Left colon (tissue), 2 donors: ENCODE measurements at regions not wholly inside any gene's neighbourhood (a gene's known extent, or its start where the extent isn't known, plus 50 kb on each side); places are given as distances from the start of the nearest gene placed in this dataset.
"Not testable (repeated sequence)": the region's sequence is repeated elsewhere in the genome, so short reads cannot be mapped to it uniquely, and the experiment has no call there.

Experiments used
- ATAC-seq: fragments of 200-7000 bp; cut with Tn5 transposase; one replicate; pipeline ENCODE4 v1.9.1; 2020; ENCODE audit warnings: mild to moderate bottlenecking, moderate library complexity
- DNase-seq, 2 donors: peaks; one replicate each; pipeline ENCODE4 v3.0.0-alpha.2; 2020
- intact Hi-C, 2 donors: fragments of 100-400 bp; cut with DNase I in 1 of 2; cut with micrococcal nuclease in 1 of 2; formaldehyde crosslinking; loops; one replicate each; pipeline versions ENCODE4 v1.11.2 to v1.14.0; 2022; cut with DNase I, micrococcal nuclease
- donor health status: DM: no; HTN: no; CAD: no.
- donor health status: DM: yes; HTN: yes; CAD: no.

GRCh38 chr16:88208112-88208511 is 174.6 kb upstream of the ZNF469 start:
- ATAC-seq, result no peak
- DNase-seq, result no peak
- intact Hi-C loops, result no loop called here

GRCh38 chr16:88208776-88209175 is 174.0 kb upstream of the ZNF469 start:
- intact Hi-C loops, result not testable (repeated sequence)

DNA sequence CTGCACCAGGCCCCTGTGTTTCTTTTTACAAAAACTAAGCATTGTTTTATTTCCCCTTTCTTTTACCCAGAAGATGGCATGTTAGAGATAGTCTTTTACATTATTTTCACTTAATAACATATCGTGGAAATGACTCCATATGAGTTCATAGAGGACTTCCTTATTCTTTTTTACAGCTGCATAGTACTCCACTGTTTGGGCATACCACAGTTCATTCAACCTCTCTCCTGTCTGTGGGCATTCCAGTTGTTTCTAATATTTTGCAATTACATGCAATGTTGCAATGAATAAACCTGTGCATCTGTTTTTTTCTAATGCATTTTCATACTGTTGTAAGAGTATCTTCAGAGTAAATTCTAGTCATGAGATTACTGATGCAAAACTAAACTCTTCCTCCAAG is 173.2 kb upstream of the ZNF469 start:
- intact Hi-C loops, DNase-seq, ATAC-seq: not testable (repeated sequence)

More at GRCh38 chr16:88208776-88209175, 174.0 kb upstream of the ZNF469 start:
- DNase-seq, ATAC-seq: not testable (repeated sequence)

- intact Hi-C loops, DNase-seq, ATAC-seq: not testable (repeated sequence)
Measured at GRCh38 chr16:88213937-88214336, 168.8 kb upstream of the ZNF469 start.

DNA sequence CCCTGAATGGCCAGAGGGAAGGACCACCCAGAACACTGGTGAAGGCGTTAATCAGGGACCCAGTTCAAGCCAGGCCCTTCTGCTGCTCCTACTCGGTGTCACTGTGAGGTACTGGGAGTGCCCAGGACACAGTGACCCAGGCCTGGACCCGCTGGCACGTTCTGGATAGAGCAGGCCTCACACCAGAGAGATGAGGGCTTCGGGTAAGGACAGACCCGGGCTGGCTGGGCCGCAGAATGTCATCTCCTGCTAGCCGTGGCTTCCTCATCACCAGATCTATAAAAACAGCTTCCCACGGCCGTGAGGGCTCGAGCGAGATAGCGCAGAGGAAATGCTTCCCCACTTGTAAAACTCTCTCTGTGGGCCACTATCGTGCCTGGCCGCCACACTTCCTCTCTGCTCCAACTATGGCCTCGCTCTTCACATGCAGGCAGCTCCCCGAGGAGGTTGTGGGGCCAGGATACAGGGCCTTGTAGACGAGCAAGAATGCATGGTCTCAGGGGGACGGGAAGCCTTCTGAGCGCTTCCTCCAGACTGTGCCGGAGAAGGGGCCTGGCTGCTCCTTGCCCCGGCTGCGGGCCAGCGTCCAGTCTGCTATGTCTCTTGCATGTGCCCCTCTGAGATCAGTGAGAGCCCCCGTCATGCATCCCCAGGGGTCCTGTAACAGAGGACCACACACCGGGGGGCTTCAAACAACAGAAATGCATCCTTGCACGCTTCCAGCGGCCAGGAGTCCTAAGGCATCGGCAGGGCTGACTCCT is 161.6 kb upstream of the ZNF469 start:
- intact Hi-C loops, DNase-seq, ATAC-seq: not testable (repeated sequence)

DNA sequence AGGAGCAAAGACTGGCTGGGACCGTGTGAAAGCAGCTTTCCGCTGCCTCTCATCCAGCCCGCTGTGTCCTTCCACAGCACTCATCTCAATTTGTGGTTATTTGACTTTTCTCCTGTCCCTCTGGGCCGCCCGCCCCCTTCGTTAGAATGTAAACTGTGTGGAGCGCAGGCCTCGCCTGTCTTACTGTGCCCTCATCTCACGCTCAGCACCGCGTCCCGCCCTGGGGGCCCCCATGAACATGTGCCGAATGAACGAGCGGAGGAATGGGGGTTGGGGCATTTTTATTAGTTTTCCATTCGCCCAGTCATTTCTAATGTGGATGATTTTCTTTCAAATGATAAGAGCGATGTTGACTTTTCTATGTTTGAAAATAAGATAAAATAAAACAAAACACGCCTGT is 159.1 kb upstream of the ZNF469 start:
- ATAC-seq, intact Hi-C loops, DNase-seq: not testable (repeated sequence)

DNA sequence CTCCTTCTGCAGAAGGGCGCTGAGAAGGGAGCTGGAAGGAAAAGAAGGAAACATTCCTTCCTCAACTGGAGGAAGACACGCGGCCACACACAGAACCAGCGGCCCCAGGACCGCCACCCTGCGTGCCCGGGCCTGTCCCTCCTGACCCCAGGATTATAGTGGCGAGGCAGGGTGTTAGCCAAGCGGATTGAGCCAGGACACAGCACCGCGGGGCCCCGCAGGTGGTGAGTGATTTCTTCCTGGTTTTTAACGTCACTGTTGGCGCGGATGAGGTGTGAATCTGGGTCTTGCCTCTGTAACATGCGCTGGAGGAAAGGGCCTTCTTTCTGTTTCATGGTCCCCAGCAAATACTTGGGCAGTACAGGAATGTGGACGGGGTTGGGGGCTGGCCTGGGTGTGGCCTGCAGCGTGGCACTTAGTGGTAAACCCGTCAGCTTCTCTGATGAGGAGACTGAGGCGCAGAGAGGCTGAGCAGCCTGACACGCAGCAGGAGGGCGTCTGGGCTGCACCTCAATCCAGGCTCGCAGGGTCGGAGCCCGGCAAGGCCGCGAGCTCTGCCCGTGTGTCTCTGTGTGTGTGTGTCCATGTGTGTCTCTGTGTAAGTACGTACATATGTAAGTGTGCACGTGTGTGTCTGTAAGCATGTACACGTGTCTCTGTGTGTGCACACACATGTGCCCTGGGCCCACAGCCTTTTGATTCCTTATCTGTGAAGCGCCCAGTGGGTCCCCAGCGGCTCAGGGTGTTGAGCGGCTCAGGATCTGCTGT is 158.4 kb upstream of the ZNF469 start:
- DNase-seq, intact Hi-C loops: not testable (repeated sequence)
- ATAC-seq, result peak; percentile 45

DNA sequence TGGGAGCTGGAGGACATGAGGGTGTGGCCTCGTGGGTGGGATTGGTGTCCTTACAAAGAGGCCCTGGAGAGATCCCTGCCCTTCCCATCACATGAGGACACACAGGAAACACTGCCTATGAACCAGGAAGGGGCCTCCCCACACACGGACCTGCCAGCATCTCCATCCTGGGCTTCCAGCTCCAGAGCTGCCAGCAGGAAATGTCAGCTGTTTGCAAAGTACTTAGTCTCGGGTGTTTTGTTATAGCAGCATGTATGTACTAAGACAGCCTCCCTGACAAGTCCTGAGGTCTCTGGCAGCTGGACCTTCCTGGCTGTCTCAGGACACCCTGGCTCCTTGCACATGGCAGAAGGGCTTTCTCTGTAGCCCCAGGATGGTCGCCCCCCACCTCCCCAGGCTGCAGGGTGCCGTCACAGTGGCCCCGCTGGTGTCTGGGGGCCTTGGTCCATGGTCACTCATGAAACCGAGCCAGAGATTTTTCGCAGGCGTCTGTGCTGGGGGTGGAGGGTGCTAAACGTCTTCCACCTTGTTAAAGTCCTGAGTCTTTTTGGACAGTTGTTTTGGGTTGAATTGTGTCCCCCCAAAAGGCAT is 157.0 kb upstream of the ZNF469 start:
- DNase-seq, ATAC-seq, intact Hi-C loops: not testable (repeated sequence)

GRCh38 chr16:88226302-88226701 is 156.5 kb upstream of the ZNF469 start:
- DNase-seq, intact Hi-C loops: not testable (repeated sequence)

DNA sequence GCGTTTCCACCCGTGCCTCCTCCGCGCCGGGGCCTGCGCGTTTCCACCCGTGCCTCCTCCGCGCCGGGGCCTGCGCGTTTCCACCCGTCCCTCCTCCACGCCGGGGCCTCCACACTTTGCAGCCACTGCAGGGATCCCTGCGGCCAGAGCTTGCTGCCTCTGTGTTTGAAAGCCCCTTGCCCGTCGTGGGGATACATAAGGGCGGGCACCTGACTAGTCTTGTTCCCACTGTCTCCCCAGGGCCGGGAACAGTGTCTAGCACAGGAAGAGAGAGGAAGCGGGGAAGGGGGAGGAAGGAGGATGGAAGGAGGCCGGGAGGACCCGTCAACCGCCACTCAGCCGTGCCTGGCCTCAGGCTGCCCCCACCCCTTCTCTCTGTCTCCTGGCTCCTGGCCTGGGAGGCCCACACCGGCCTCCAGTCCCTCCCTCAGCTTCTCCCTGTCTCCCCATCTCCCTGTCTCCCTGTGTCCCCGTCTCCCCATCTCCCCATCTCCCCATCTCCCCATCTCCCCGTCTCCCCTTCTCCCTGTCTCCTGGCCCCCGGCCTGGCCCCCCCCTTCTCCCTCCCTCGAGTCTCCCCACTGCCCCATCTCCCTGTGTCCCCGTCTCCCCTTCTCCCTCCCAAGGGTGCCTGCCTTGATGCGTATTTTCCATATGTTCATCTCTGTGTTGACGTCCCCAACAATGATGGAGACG is 155.6 kb upstream of the ZNF469 start:
- intact Hi-C loops, DNase-seq, ATAC-seq: not testable (repeated sequence)

More at GRCh38 chr16:88226302-88226701, 156.5 kb upstream of the ZNF469 start:
- not testable (repeated sequence) for ATAC-seq

DNA sequence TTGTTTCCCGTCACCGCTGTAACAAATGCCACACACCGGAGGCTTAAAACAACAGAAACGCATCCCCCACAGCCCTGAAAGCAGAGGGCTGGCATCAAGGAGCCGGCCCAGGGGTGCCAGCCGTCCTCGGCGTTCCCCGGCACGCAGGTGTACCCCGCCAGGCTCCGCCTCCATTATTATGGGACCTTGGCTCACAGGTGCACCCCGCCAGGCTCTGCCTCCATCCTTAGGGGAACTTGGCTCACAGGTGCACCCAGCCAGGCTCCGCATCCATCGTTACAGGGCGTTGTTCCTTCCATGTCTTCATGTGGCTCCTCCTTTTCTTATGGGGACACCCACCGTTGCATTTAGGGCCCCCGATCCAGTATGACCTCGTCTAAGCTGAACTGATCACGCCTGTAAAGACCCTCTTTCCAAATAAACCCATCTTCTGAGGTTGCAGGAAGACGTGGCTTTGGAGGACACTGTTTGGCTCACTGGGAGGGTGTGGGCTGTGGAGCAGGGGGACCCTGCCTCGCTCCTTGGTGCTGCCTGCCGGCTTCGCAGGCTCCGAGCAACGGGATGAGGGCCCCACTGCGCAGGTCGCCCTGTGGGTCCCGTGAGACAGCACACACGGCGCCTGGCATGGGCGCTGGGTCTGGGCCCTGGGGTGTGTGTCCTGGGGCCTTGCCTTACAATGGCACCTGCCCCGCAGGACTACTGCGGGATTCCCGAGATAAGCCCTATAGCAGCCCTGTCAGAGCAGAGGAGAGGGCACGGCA is 154.9 kb upstream of the ZNF469 start:
- DNase-seq, ATAC-seq, intact Hi-C loops: not testable (repeated sequence)

DNA sequence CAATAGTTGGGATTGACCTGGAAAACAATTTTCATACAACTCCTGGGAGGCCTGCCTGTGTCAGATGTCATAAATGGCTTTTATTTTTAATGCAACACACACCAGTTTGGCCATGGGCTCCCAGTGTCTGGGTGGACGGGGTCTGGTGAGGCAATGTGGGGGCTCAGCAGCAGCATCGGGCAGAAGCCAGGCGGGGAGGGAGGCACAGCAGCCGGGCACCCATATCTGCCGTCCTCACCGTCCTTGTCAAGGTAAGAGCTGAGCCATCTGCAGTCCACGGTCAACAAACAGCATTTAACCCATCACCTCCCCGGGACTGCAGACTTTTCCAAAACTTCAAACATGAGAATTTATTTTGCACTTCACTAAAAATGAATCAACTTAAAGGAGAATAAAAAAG is 154.0 kb upstream of the ZNF469 start:
- intact Hi-C loops, ATAC-seq, DNase-seq: not testable (repeated sequence)

- ATAC-seq, DNase-seq, intact Hi-C loops: not testable (repeated sequence)
Measured at GRCh38 chr16:88229710-88230109, 153.0 kb upstream of the ZNF469 start.

DNA sequence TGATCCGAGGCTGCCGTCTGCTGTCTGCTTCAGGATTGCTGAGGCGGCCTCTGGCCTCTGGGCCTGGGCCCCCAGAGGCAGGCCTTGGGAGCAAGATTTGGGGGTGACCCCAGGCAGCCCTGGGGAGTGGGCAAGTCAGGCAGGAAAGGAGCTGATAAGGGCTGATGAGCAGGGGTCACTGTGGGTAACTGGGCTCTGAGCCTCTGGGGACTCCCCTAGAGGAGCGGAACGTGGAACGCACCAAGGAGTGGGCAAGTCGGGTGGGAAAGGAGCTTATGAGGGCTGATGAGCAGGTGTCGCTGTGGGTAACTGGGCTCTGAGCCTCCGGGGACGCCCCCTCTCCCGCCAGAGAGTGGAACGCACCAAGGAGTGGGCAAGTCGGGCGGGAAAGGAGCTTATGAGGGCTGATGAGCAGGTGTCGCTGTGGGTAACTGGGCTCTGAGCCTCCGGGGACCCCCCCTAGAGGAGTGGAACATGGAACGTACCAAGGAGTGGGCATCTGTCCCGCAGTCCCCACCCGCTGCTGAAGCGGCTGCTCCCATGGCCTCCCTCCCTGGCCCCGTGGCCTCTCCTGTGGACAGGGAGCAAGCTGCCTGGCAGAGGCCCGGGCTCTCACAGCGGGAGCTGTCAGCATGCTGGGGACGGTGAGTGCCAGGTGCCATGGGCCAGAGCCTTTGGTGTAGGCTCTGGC is 152.3 kb upstream of the ZNF469 start:
- not testable (repeated sequence) for ATAC-seq

GRCh38 chr16:88230967-88231615 is 151.7 kb upstream of the ZNF469 start:
- intact Hi-C loops, ATAC-seq, DNase-seq: not testable (repeated sequence)

More for the DNA sequence above, 152.3 kb upstream of the ZNF469 start:
- DNase-seq, intact Hi-C loops: not testable (repeated sequence)

- ATAC-seq, DNase-seq, intact Hi-C loops: not testable (repeated sequence)
Measured at GRCh38 chr16:88231839-88232238, 150.9 kb upstream of the ZNF469 start.
